ENCODE measurements at regions not wholly inside any gene's neighbourhood (a gene's known extent, or its start where the extent isn't known, plus 50 kb on each side); places are given as distances from the start of the nearest gene placed in this dataset.

GRCh38 chr3:178388473-178388872, 147.8 kb upstream of the KCNMB2 start:
- no peak for DNase-seq

GRCh38 chr3:178389258-178389657, 147.0 kb upstream of the KCNMB2 start:
- DNase-seq: no peak

GRCh38 chr3:178392511-178392926, 143.7 kb upstream of the KCNMB2 start:
- DNase-seq: no peak

- DNase-seq: no peak
Observed at GRCh38 chr3:178393146-178393545, 143.1 kb upstream of the KCNMB2 start.

- DNase-seq: no peak
Observed at GRCh38 chr3:178393824-178394223, 142.4 kb upstream of the KCNMB2 start.

- no peak for DNase-seq
Observed at GRCh38 chr3:178396318-178396717, 139.9 kb upstream of the KCNMB2 start.

- DNase-seq: no peak
Observed at GRCh38 chr3:178397202-178397601, 139.0 kb upstream of the KCNMB2 start.

GRCh38 chr3:178397836-178398235, 138.4 kb upstream of the KCNMB2 start:
- DNase-seq: no peak

GRCh38 chr3:178404961-178405360, 131.3 kb upstream of the KCNMB2 start:
- no peak for DNase-seq

GRCh38 chr3:178405531-178405930, 130.7 kb upstream of the KCNMB2 start:
- no peak for DNase-seq

GRCh38 chr3:178406206-178406605, 130.0 kb upstream of the KCNMB2 start:
- DNase-seq: no peak

GRCh38 chr3:178415384-178415783, 120.9 kb upstream of the KCNMB2 start:
- DNase-seq: no peak

- DNase-seq: no peak
Observed at GRCh38 chr3:178417736-178418135, 118.5 kb upstream of the KCNMB2 start.

- no peak for DNase-seq
Observed at GRCh38 chr3:178419071-178419470, 117.2 kb upstream of the KCNMB2 start.

GRCh38 chr3:178420033-178420432, 116.2 kb upstream of the KCNMB2 start:
- no peak for DNase-seq

GRCh38 chr3:178421069-178421468, 115.2 kb upstream of the KCNMB2 start:
- no peak for DNase-seq

GRCh38 chr3:178422406-178422805, 113.8 kb upstream of the KCNMB2 start:
- no peak for DNase-seq

- DNase-seq: no peak
Observed at GRCh38 chr3:178428037-178428436, 108.2 kb upstream of the KCNMB2 start.

GRCh38 chr3:178434206-178434805, 101.9 kb upstream of the KCNMB2 start:
- DNase-seq: no peak

- no peak for DNase-seq
Observed at GRCh38 chr3:178435575-178435974, 100.7 kb upstream of the KCNMB2 start.

- no peak for DNase-seq
Observed at GRCh38 chr3:178436773-178437172, 99.5 kb upstream of the KCNMB2 start.

GRCh38 chr3:178437236-178437635, 99.0 kb upstream of the KCNMB2 start:
- no peak for DNase-seq

- DNase-seq: no peak
Observed at GRCh38 chr3:178439504-178439903, 96.7 kb upstream of the KCNMB2 start.

GRCh38 chr3:178440043-178440442, 96.2 kb upstream of the KCNMB2 start:
- no peak for DNase-seq

- DNase-seq: no peak
Observed at GRCh38 chr3:178443634-178444033, 92.6 kb upstream of the KCNMB2 start.

GRCh38 chr3:178445139-178445538, 91.1 kb upstream of the KCNMB2 start:
- no peak for DNase-seq

Data from activated T-cell treated with anti-CD3 and anti-CD28 coated beads, Interleukin-2, amount 50 U/mL, for 48 hours (primary cell).